Panc1 (cell line): ENCODE measurements at regions not wholly inside any gene's neighbourhood (a gene's known extent, or its start where the extent isn't known, plus 50 kb on each side); places are given as distances from the start of the nearest gene placed in this dataset.

Experiments
- ATAC-seq: fragments of 200-7000 bp; cut with Tn5 transposase; 2 replicates; pipeline ENCODE4 v1.9.1; 2020; ENCODE audit warnings: mild to moderate bottlenecking, moderate library complexity
- BruUV-seq: library from RNA; stranded (reverse); fragments of 400-500 nt; replicated peaks from 2 replicates; lab custom pipeline; 2021; lab: Mats Ljungman, UMichigan
- CTCF ChIA-PET: fragments of 300-600 bp; sonication (Branson Sonifier 250); formaldehyde crosslinking; loops from one replicate; lab custom pipeline; 2022; ENCODE audit warnings: antibody characterized with exemption; lab: Charles Lee
- POLR2A ChIA-PET: fragments of 300-600 bp; sonication (Branson Sonifier 250); formaldehyde crosslinking; loops from one replicate; lab custom pipeline; 2022; ENCODE audit warnings: antibody characterized with exemption; lab: Charles Lee
- DNase-seq: peaks from one replicate; pipeline ENCODE4 v3.0.0-alpha.2; 2010; ENCODE audit warnings: low read depth, low spot score
- H3K27ac ChIP-seq: 2 replicates; pipeline ENCODE4 v1.5.1; 2011; ENCODE audit warnings: mild to moderate bottlenecking, low read length, inconsistent platforms
- H3K27me3 ChIP-seq: fragments of 200-500 bp; sonication (Bioruptor generic); 2 replicates; pipeline ENCODE4 v1.6.0; 2014; ENCODE audit warnings: low read length, inconsistent platforms; ENCODE audit not compliant: control insufficient read depth, insufficient read depth
- H3K36me3 ChIP-seq: fragments of 200-500 bp; sonication (Bioruptor generic); 2 replicates; pipeline ENCODE4 v1.5.1; 2014; ENCODE audit warnings: inconsistent platforms, mild to moderate bottlenecking, low read length, moderate library complexity; ENCODE audit not compliant: control insufficient read depth, insufficient read depth
- H3K4me1 ChIP-seq: 2 replicates; pipeline ENCODE4 v1.5.1; 2011; ENCODE audit warnings: inconsistent platforms, mild to moderate bottlenecking, low read length, moderate library complexity; ENCODE audit not compliant: control insufficient read depth, insufficient read depth
- H3K4me3 ChIP-seq, 2 experiments: 2 replicates each; pipeline ENCODE4 v1.5.1; 2011 to 2012; ENCODE audit warnings: low read depth in 2 of 2, low read length in 2 of 2, mild to moderate bottlenecking in 2 of 2, inconsistent platforms in 1 of 2, moderate library complexity in 1 of 2
- H3K9me3 ChIP-seq: fragments of 200-500 bp; sonication (Bioruptor generic); 2 replicates; pipeline ENCODE4 v1.5.1; 2014; ENCODE audit warnings: low read depth, mild to moderate bottlenecking, inconsistent platforms, low read length, moderate library complexity; ENCODE audit not compliant: control insufficient read depth, insufficient read depth
- POLR2AphosphoS5 ChIP-seq: IDR thresholded peaks from 2 replicates; pipeline ENCODE4 v1.6.1; 2012; ENCODE audit warnings: mild to moderate bottlenecking, low read depth, low read length, moderate library complexity
- SIN3A ChIP-seq: IDR thresholded peaks from 2 replicates; pipeline ENCODE4 v1.6.1; 2012; ENCODE audit warnings: low read depth, mild to moderate bottlenecking, low read length, moderate library complexity, borderline replicate concordance; ENCODE audit not compliant: insufficient read depth
- TCF7L2 ChIP-seq: IDR thresholded peaks from 2 replicates; pipeline ENCODE4 v1.6.1; 2011; ENCODE audit warnings: mild to moderate bottlenecking, low read depth, low read length, inconsistent platforms
- in situ Hi-C: cut with HindIII; loops from 2 replicates; pipeline ENCODE4 v1.10.0; 2016; ENCODE audit warnings: low sequenced_read_pairs, low pct_unique_long_range_greater_than_20kb
- intact Hi-C: fragments of 100-400 bp; cut with micrococcal nuclease; formaldehyde crosslinking; loops from one replicate; pipeline ENCODE4 v1.10.0; 2022; ENCODE audit not compliant: unreplicated experiment
- TF ChIP-seq, protein P1 (sequence below): fragments of 450-650 bp; IDR thresholded peaks from 2 replicates; pipeline ENCODE4 v1.5.1; 2017; ENCODE audit warnings: mild to moderate bottlenecking
- TF ChIP-seq, protein P2 (sequence below), 2 experiments: IDR thresholded peaks; 2 replicates each; pipeline ENCODE4 v1.6.1; 2011 to 2012; ENCODE audit warnings: low read depth in 2 of 2, control low read depth in 1 of 2, low read length in 1 of 2, mild to moderate bottlenecking in 1 of 2, moderate library complexity in 1 of 2; ENCODE audit not compliant: insufficient read depth in 1 of 2

DNA sequence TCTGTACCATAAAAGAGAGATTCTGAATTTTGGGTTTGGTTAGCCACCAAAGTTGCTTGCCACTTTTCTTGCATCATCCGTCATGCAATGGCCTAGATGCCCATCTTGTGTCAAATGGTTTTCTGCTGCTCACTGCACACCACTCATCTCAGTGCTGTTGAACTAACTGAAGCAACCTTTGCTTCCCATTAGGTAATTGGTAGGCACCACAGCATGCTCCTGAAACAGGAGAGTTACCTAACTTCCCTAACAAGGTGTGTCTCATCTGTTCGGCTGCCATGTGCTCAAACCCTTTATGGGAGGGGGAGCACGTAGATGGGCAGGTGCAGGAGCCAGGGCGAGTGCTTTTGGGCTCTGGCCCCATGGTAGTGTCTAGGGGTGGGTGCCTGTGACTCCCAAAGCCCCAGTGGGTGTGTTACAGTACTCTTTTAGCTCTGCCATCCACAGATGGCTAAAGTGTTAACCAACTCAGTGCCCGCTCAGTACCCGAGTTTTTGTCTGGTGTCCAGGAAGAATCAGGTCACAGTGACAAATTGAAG, 147.4 kb upstream of the SPACA1 start:
- H3K9me3 ChIP-seq: no peaks in the 10 kb centered on the region
- DNase-seq (no peak), ATAC-seq (no peak)
- H3K36me3 ChIP-seq: no peaks in the 10 kb centered on the region
- intact Hi-C loops: no loop called here
- CTCF ChIA-PET: no interaction called here
- POLR2A ChIA-PET: no interaction called here
- no peak overlapping the region for H3K4me3 ChIP-seq
- H3K27me3 ChIP-seq: no peaks in the 10 kb centered on the region; the same call in 1 of the 2 replicates
- no peaks in the 10 kb centered on the region for H3K4me1 ChIP-seq
- no TSS peak for BruUV-seq
- TF ChIP-seq, protein P1, sequence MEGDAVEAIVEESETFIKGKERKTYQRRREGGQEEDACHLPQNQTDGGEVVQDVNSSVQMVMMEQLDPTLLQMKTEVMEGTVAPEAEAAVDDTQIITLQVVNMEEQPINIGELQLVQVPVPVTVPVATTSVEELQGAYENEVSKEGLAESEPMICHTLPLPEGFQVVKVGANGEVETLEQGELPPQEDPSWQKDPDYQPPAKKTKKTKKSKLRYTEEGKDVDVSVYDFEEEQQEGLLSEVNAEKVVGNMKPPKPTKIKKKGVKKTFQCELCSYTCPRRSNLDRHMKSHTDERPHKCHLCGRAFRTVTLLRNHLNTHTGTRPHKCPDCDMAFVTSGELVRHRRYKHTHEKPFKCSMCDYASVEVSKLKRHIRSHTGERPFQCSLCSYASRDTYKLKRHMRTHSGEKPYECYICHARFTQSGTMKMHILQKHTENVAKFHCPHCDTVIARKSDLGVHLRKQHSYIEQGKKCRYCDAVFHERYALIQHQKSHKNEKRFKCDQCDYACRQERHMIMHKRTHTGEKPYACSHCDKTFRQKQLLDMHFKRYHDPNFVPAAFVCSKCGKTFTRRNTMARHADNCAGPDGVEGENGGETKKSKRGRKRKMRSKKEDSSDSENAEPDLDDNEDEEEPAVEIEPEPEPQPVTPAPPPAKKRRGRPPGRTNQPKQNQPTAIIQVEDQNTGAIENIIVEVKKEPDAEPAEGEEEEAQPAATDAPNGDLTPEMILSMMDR: no peak
- no peak for TF ChIP-seq TCF7L2
- no peak for TF ChIP-seq POLR2AphosphoS5
- no peak for TF ChIP-seq SIN3A
- in situ Hi-C loops: no loop called here
- no peak overlapping the region for H3K27ac ChIP-seq

DNA sequence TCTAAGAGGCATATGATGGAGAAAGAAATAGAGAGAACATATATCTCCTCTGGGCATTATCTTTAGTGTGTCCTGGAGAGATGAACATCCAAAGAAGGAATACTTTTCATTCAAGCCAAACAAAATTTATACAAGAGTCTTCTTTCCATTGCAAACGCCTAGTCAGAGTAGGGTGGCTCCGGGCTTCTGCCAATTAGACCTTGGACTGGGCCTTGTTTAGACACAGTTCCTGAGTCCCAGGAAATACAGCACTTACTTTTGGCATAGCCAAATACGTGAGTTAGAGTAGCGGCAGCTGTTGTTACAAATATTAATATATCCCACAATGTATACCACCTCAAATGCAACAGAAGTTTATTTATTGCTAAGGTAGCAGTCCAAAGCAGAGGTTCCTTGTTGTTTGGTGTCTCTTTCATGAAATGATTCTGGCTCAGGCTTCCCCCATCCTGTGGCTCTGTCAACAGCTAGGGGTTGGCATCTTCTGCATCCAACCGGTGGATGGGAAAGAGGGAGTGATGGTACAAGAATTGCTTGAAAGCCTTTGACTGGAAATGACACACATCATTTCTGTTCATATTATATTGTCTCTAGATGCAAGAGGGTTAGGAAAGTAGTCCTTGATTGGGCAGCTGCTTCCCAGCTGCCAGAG, 148.0 kb upstream of the SPACA1 start:
- ATAC-seq: no peak
- in situ Hi-C loops: no loop called here
- DNase-seq: no peak

More for the DNA sequence above, 148.0 kb upstream of the SPACA1 start:
- BruUV-seq: no TSS peak
- peaks cover 2% of the 10 kb centered on the region for H3K27me3 ChIP-seq
- H3K36me3 ChIP-seq: no peaks in the 10 kb centered on the region
- POLR2A ChIA-PET: no interaction called here
- TF ChIP-seq TCF7L2: no peak
- TF ChIP-seq POLR2AphosphoS5: no peak
- TF ChIP-seq SIN3A: no peak
- TF ChIP-seq, protein P1: no peak
- TF ChIP-seq, protein P2, sequence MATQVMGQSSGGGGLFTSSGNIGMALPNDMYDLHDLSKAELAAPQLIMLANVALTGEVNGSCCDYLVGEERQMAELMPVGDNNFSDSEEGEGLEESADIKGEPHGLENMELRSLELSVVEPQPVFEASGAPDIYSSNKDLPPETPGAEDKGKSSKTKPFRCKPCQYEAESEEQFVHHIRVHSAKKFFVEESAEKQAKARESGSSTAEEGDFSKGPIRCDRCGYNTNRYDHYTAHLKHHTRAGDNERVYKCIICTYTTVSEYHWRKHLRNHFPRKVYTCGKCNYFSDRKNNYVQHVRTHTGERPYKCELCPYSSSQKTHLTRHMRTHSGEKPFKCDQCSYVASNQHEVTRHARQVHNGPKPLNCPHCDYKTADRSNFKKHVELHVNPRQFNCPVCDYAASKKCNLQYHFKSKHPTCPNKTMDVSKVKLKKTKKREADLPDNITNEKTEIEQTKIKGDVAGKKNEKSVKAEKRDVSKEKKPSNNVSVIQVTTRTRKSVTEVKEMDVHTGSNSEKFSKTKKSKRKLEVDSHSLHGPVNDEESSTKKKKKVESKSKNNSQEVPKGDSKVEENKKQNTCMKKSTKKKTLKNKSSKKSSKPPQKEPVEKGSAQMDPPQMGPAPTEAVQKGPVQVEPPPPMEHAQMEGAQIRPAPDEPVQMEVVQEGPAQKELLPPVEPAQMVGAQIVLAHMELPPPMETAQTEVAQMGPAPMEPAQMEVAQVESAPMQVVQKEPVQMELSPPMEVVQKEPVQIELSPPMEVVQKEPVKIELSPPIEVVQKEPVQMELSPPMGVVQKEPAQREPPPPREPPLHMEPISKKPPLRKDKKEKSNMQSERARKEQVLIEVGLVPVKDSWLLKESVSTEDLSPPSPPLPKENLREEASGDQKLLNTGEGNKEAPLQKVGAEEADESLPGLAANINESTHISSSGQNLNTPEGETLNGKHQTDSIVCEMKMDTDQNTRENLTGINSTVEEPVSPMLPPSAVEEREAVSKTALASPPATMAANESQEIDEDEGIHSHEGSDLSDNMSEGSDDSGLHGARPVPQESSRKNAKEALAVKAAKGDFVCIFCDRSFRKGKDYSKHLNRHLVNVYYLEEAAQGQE (IDR thresholded peaks at IDR 0.05; ENCODE audit: insufficient read depth in 1 of 2, low read depth in 2 of 2, low read length in 1 of 2): no peak
- H3K4me1 ChIP-seq: no peaks in the 10 kb centered on the region
- H3K9me3 ChIP-seq: no peaks in the 10 kb centered on the region
- CTCF ChIA-PET: no interaction called here
- no peak overlapping the region for H3K4me3 ChIP-seq
- intact Hi-C loops: no loop called here
- no peak overlapping the region for H3K27ac ChIP-seq
